GM12878 (cell line): ENCODE measurements at regions not wholly inside any gene's neighbourhood (a gene's known extent, or its start where the extent isn't known, plus 50 kb on each side); places are given as distances from the start of the nearest gene placed in this dataset.

Source experiments
- ATAC-seq: fragments of 200-7000 bp; cut with Tn5 transposase; 3 replicates; pipeline ENCODE4 v1.9.1; 2020; ENCODE audit warnings: mild to moderate bottlenecking, moderate library complexity
- BruUV-seq: library from RNA; stranded (reverse); fragments of 400-500 nt; replicated peaks from 2 replicates; lab custom pipeline; 2021; lab: Mats Ljungman, UMichigan
- CTCF ChIA-PET: fragments of 300-600 bp; sonication (Branson Sonifier 250); formaldehyde crosslinking; extraction: SDS; loops from one replicate; lab custom pipeline; 2021; ENCODE audit warnings: inconsistent platforms; lab: Yijun Ruan, JAX
- POLR2A ChIA-PET: fragments of 350-600 bp; formaldehyde crosslinking; extraction: SDS; loops from one replicate; lab custom pipeline; 2021; ENCODE audit warnings: inconsistent platforms; lab: Charles Lee
- RAD21 ChIA-PET: fragments of 300-600 bp; sonication (Branson Sonifier 250); formaldehyde crosslinking; loops from one replicate; lab custom pipeline; 2023; ENCODE audit warnings: antibody characterized with exemption; ENCODE audit not compliant: unreplicated experiment; lab: Charles Lee
- SMC1A ChIA-PET: fragments of 300-600 bp; sonication (Branson Sonifier 250); formaldehyde crosslinking; loops from one replicate; lab custom pipeline; 2023; ENCODE audit not compliant: unreplicated experiment, uncharacterized antibody; lab: Charles Lee
- DNase-seq: peaks from one replicate; pipeline ENCODE4 v3.0.0-alpha.2; 2011; ENCODE audit warnings: low read depth, low spot score
- FAIRE-seq: peaks from 3 replicates; lab custom pipeline; 2011; peaks lifted over from hg19 to GRCh38; lab: Jason Lieb, UNC
- H2AFZ ChIP-seq: 2 replicates; pipeline ENCODE4 v1.6.0; 2011; ENCODE audit warnings: low read depth, low read length, control low read depth; ENCODE audit not compliant: control insufficient read depth
- H3K27ac ChIP-seq: 2 replicates; pipeline ENCODE4 v1.5.1; 2011; ENCODE audit warnings: control low read depth; ENCODE audit not compliant: control insufficient read depth, insufficient read depth
- H3K27me3 ChIP-seq, 2 experiments: replicated peaks in 1 of 2; 2 replicates each; pipeline versions ENCODE4 v1.6.0 to v1.6.1; 2011; ENCODE audit warnings: low read length in 1 of 2; ENCODE audit not compliant: control insufficient read depth in 2 of 2, insufficient read depth in 2 of 2
- H3K36me3 ChIP-seq, 2 experiments: 2 replicates each; pipeline ENCODE4 v1.5.1; 2011; ENCODE audit warnings: low read length in 1 of 2; ENCODE audit not compliant: control insufficient read depth in 2 of 2, insufficient read depth in 2 of 2
- H3K4me1 ChIP-seq: 2 replicates; pipeline ENCODE4 v1.6.1; 2011; ENCODE audit warnings: mild to moderate bottlenecking, low read length, moderate library complexity, mixed read lengths; ENCODE audit not compliant: control insufficient read depth, insufficient read depth
- H3K4me2 ChIP-seq: 2 replicates; pipeline ENCODE4 v1.6.0; 2011; ENCODE audit warnings: control low read depth; ENCODE audit not compliant: control insufficient read depth, insufficient read depth
- H3K4me3 ChIP-seq: fragments of 200-600 bp; sonication (generic); 2 replicates; pipeline ENCODE4 v1.5.1; 2016
- H3K79me2 ChIP-seq: 2 replicates; pipeline ENCODE4 v1.6.0; 2011; ENCODE audit warnings: low read length; ENCODE audit not compliant: control insufficient read depth, insufficient read depth
- H3K9ac ChIP-seq: 2 replicates; pipeline ENCODE4 v1.8.0; 2011; ENCODE audit warnings: low read length, control low read depth, mixed read lengths; ENCODE audit not compliant: control insufficient read depth, insufficient read depth
- H3K9me3 ChIP-seq: replicated peaks from 3 replicates; pipeline ENCODE4 v1.5.1; 2011; ENCODE audit warnings: mild to moderate bottlenecking, low read length; ENCODE audit not compliant: control insufficient read depth, insufficient read depth
- H4K20me1 ChIP-seq: 2 replicates; pipeline ENCODE4 v1.6.0; 2011; ENCODE audit not compliant: control insufficient read depth, insufficient read depth
- BHLHE40 ChIP-seq, 2 experiments: fragments of 450-650 bp in 1 of 2; IDR thresholded peaks; 2 replicates each; pipeline ENCODE4 v1.6.1; 2011 to 2017; ENCODE audit warnings: low read depth in 2 of 2, borderline replicate concordance in 1 of 2, improper control_type of control experiment in 1 of 2, low read length in 1 of 2, mild to moderate bottlenecking in 1 of 2
- CEBPB ChIP-seq, 2 experiments: fragments of 150-350 bp in 1 of 2; IDR thresholded peaks; 2 replicates each; pipeline ENCODE4 v1.6.1; 2012 to 2014; ENCODE audit warnings: low read depth in 2 of 2, low read length in 2 of 2, borderline replicate concordance in 1 of 2, inconsistent platforms in 1 of 2
- EP300 ChIP-seq, 2 experiments: fragments of 150-350 bp in 1 of 2; IDR thresholded peaks; 2 replicates each; pipeline ENCODE4 v1.6.1; 2011 to 2012; ENCODE audit warnings: low read depth in 2 of 2, low read length in 2 of 2, borderline replicate concordance in 1 of 2, improper control_type of control experiment in 1 of 2, inconsistent platforms in 1 of 2; ENCODE audit not compliant: control insufficient read depth in 1 of 2
- FOXK2 ChIP-seq: fragments of 450-650 bp; IDR thresholded peaks from 2 replicates; pipeline ENCODE4 v1.6.1; 2017; ENCODE audit warnings: mild to moderate bottlenecking, moderate library complexity
- IKZF2 ChIP-seq, 2 experiments: fragments of 450-650 bp; IDR thresholded peaks; 2 replicates each; pipeline ENCODE4 v1.6.1; 2017; ENCODE audit warnings: mild to moderate bottlenecking in 2 of 2, moderate library complexity in 2 of 2
- KAT2A ChIP-seq: conservative IDR thresholded peaks from 2 replicates; pipeline ENCODE4 v1.6.1; 2011; ENCODE audit warnings: low read depth, low read length; ENCODE audit not compliant: control insufficient read depth
- LARP7 ChIP-seq: fragments of 450-650 bp; IDR thresholded peaks from 2 replicates; pipeline ENCODE4 v1.6.1; 2017; ENCODE audit warnings: mild to moderate bottlenecking
- MEF2B ChIP-seq: fragments of 450-650 bp; IDR thresholded peaks from 2 replicates; pipeline ENCODE4 v1.6.1; 2018; ENCODE audit warnings: mild to moderate bottlenecking, moderate library complexity; ENCODE audit not compliant: partially characterized antibody, poor library complexity, severe bottlenecking
- MYB ChIP-seq: fragments of 150-350 bp; IDR thresholded peaks from 2 replicates; pipeline ENCODE4 v1.6.1; 2014; ENCODE audit warnings: mild to moderate bottlenecking, low read depth, low read length, borderline replicate concordance
- NR2C1 ChIP-seq: fragments of 450-650 bp; IDR thresholded peaks from 2 replicates; pipeline ENCODE4 v1.6.1; 2017; ENCODE audit warnings: antibody characterized with exemption, mild to moderate bottlenecking, moderate library complexity
- POU2F2 ChIP-seq: IDR thresholded peaks from 3 replicates; pipeline ENCODE4 v1.6.1; 2011; ENCODE audit warnings: low read depth, mild to moderate bottlenecking, low read length, borderline replicate concordance
- RBBP5 ChIP-seq: fragments of 200-600 bp; sonication (generic); conservative IDR thresholded peaks from 2 replicates; pipeline ENCODE4 v1.6.1; 2016
- RCOR1 ChIP-seq: conservative IDR thresholded peaks from 2 replicates; pipeline ENCODE4 v1.6.1; 2012; ENCODE audit warnings: low read depth, low read length, improper control_type of control experiment
- SMAD1 ChIP-seq: fragments of 450-650 bp; IDR thresholded peaks from 2 replicates; pipeline ENCODE4 v1.6.1; 2018; ENCODE audit warnings: mild to moderate bottlenecking, low read depth; ENCODE audit not compliant: partially characterized antibody
- ZBED1 ChIP-seq: IDR thresholded peaks from 2 replicates; pipeline ENCODE4 v1.6.1; 2016; ENCODE audit warnings: borderline replicate concordance
- whole genome bisulfite sequencing: methylation state at CpG from one replicate; pipeline ENCODE4 v1.1.6; 2016; ENCODE audit warnings: low lambda C conversion rate; ENCODE audit not compliant: insufficient replicate concordance, insufficient coverage; ENCODE audit errors: missing lambda C conversion rate; 5-methylcytosine and 5-hydroxymethylcytosine counted together
- in situ Hi-C: fragments of 300-500 bp; cut with MboI; formaldehyde crosslinking; loops from 9 replicates; pipeline ENCODE4 v1.14.3; 2018; ENCODE audit warnings: mixed read lengths
- intact Hi-C: fragments of 100-400 bp; cut with micrococcal nuclease; formaldehyde crosslinking; loops from one replicate; pipeline ENCODE4 v1.14.2; 2022; ENCODE audit not compliant: unreplicated experiment
- TF ChIP-seq, protein P1 (sequence below): fragments of 450-650 bp; IDR thresholded peaks from 2 replicates; pipeline ENCODE4 v1.6.1; 2016; ENCODE audit warnings: mild to moderate bottlenecking
- TF ChIP-seq, protein P2 (sequence below): IDR thresholded peaks from 2 replicates; pipeline ENCODE4 v1.6.1; 2012; ENCODE audit warnings: low read depth, low read length, improper control_type of control experiment

DNA sequence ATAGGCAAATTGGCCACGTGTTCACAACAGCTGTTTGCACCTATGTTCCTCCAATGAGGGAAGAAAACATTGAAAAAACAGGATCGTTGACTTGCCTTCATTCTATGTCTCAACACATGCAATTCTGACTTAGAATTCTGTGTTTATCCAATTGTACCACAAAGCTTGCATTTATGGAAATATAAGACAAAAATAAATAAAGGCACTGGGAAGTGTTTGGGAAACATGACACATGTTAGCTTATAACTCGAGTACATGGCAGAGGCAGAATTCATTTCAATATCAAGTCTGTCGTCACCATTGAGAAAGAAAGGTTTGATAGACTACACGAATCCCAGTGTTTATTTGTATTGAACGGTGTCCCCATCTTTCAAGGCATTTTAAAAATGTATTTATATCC, 291.2 kb downstream of the AHR start:
- H3K9me3 ChIP-seq, result no peaks in the 10 kb centered on the region
- no peaks in the 10 kb centered on the region; a peak in 1 of 4 replicates for H3K27me3 ChIP-seq
- no peak overlapping the region for H2AFZ ChIP-seq
- no peaks in the 10 kb centered on the region for H3K79me2 ChIP-seq
- in situ Hi-C loops, result no loop called here
- CTCF ChIA-PET, result interaction anchor here (0.6 to 1.4 kb wide), 3 partner anchors 29 to 95 kb away, joined by 3 read pairs; no protein-coding TSS in a partner anchor
- ATAC-seq (no peak), DNase-seq (no peak), FAIRE-seq (no peak)
- no peak overlapping the region for H3K4me3 ChIP-seq
- POLR2A ChIA-PET, result no interaction called here
- intact Hi-C loops, result no loop called here
- H3K4me2 ChIP-seq, result no peak overlapping the region
- SMC1A ChIA-PET, result interaction anchor here (1.5 kb wide), 1 partner anchor 9 kb away, joined by 4 read pairs; no protein-coding TSS in a partner anchor
- no TSS peak for BruUV-seq
- TF ChIP-seq POU2F2 (no peak), NR2C1 (no peak), FOXK2 (no peak), RBBP5 (no peak)
- TF ChIP-seq, protein P1, sequence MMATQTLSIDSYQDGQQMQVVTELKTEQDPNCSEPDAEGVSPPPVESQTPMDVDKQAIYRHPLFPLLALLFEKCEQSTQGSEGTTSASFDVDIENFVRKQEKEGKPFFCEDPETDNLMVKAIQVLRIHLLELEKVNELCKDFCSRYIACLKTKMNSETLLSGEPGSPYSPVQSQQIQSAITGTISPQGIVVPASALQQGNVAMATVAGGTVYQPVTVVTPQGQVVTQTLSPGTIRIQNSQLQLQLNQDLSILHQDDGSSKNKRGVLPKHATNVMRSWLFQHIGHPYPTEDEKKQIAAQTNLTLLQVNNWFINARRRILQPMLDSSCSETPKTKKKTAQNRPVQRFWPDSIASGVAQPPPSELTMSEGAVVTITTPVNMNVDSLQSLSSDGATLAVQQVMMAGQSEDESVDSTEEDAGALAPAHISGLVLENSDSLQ, result no peak
- H3K27ac ChIP-seq, result no peak overlapping the region
- H4K20me1 ChIP-seq, result no peaks in the 10 kb centered on the region
- WGBS, result 17% methylated on average over 6 of the region's 6 CpGs
- no peaks in the 10 kb centered on the region for H3K36me3 ChIP-seq
- H3K4me1 ChIP-seq, result no peaks in the 10 kb centered on the region
- RAD21 ChIA-PET, result no interaction called here
- no peak overlapping the region for H3K9ac ChIP-seq

DNA sequence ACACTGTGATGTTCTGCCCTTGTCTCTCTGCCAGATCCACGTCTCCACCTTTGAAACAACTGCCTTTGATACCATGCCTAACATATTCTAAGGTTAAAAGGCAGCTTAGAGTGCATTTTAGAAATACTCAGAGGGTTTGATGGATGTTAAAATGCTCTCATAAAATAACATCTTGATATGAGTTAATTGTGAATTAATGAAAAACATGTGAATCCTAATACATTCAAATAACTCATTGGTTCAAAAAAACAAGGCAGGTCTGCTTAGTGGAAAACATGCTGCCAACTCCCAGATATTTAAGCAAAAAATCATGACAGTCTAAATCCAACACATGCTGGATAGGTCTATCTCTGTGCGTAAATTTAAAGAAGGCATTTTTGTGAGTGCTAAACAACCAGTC, 291.8 kb downstream of the AHR start:
- CTCF ChIA-PET, result interaction anchor here (0.6 to 0.9 kb wide), 2 partner anchors 30 to 95 kb away, joined by 3 read pairs; no protein-coding TSS in a partner anchor
- RAD21 ChIA-PET, result no interaction called here
- TF ChIP-seq IKZF2 (IDR thresholded peaks at IDR 0.05) (no peak), MYB (no peak), NR2C1 (no peak), ZBED1 (no peak), MEF2B (no peak), SMAD1 (no peak), BHLHE40 (IDR thresholded peaks at IDR 0.05; ENCODE audit: borderline replicate concordance in 1 of 2, low read depth in 2 of 2, low read length in 1 of 2) (no peak), RCOR1 (no peak), EP300 (IDR thresholded peaks at IDR 0.05; ENCODE audit: borderline replicate concordance in 1 of 2, control insufficient read depth in 1 of 2, low read depth in 2 of 2, low read length in 2 of 2) (no peak), CEBPB (IDR thresholded peaks at IDR 0.05; ENCODE audit: borderline replicate concordance in 1 of 2, low read depth in 2 of 2, low read length in 2 of 2) (no peak), RBBP5 (no peak), LARP7 (no peak), KAT2A (no peak)
- TF ChIP-seq, protein P2, sequence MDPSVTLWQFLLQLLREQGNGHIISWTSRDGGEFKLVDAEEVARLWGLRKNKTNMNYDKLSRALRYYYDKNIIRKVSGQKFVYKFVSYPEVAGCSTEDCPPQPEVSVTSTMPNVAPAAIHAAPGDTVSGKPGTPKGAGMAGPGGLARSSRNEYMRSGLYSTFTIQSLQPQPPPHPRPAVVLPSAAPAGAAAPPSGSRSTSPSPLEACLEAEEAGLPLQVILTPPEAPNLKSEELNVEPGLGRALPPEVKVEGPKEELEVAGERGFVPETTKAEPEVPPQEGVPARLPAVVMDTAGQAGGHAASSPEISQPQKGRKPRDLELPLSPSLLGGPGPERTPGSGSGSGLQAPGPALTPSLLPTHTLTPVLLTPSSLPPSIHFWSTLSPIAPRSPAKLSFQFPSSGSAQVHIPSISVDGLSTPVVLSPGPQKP, result no peak

More for the DNA sequence above, 291.8 kb downstream of the AHR start:
- H3K27ac ChIP-seq, result no peak overlapping the region
- no peak for DNase-seq
- H2AFZ ChIP-seq, result no peak overlapping the region
- no peaks in the 10 kb centered on the region for H3K36me3 ChIP-seq
- ChIA-PET POLR2A (no interaction called here), SMC1A (no interaction called here)
- H3K4me2 ChIP-seq, result no peak overlapping the region
- WGBS, result 48% methylated on average over 2 of the region's 2 CpGs
- no TSS peak for BruUV-seq
- no peaks in the 10 kb centered on the region for H3K4me1 ChIP-seq
- no peaks in the 10 kb centered on the region for H4K20me1 ChIP-seq
- ATAC-seq, result no peak
- FAIRE-seq, result no peak
- no peaks in the 10 kb centered on the region for H3K9me3 ChIP-seq
- H3K9ac ChIP-seq, result no peak overlapping the region
- H3K79me2 ChIP-seq, result no peaks in the 10 kb centered on the region
- intact Hi-C loops, result no loop called here
- H3K4me3 ChIP-seq, result no peak overlapping the region
- no peaks in the 10 kb centered on the region; a peak in 1 of 4 replicates for H3K27me3 ChIP-seq
- in situ Hi-C loops, result no loop called here
